DMS 273 (cell line): ENCODE measurements at regions not wholly inside any gene's neighbourhood (a gene's known extent, or its start where the extent isn't known, plus 50 kb on each side); places are given as distances from the start of the nearest gene placed in this dataset.
A peak's percentile ranks its signal among the peaks of the same experiment; 100 is the strongest.

Experiments
- DNase-seq: peaks from one replicate; lab custom pipeline; 2025; ENCODE audit not compliant: unreplicated experiment; lab: John Stamatoyannopoulos, UW

DNA sequence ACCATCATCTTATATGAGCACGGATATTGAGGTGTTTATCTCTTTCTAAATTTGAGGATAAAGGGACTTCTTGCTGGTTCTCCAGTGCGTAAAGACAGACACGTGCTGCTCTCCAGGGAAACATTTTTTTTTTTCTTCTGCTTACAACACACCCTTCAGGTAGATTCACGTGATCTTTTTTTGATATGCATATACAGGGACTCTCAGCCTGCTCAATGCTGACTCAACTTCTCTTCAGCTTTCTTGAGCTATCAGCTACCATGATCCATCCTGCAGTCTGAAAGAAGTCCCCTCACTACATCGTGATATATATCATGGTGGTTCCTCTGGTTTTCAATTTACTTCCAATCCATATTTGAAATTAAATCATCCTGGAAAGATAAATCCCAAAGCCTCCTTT is 87.1 kb upstream of the SLITRK3 start:
- no peak for DNase-seq

DNA sequence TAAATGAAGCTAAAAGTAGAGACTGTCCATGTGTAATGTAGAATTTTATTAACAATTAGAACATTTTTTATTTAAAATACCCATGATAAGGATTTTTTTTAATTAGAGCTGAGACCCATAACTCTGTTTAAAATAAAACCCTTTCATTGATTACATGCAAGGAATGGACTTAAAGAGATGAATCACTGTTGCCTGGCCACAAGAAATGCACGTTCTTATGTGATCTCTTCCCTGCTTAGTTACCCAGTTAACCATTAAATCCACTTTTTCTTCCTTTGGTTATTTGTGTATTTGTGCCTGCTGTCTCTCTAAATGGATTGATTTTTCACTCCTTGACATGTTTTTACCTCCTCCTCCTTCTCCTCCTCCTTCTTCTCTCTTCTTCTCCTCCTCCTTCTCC is 83.3 kb upstream of the SLITRK3 start:
- no peak for DNase-seq

DNA sequence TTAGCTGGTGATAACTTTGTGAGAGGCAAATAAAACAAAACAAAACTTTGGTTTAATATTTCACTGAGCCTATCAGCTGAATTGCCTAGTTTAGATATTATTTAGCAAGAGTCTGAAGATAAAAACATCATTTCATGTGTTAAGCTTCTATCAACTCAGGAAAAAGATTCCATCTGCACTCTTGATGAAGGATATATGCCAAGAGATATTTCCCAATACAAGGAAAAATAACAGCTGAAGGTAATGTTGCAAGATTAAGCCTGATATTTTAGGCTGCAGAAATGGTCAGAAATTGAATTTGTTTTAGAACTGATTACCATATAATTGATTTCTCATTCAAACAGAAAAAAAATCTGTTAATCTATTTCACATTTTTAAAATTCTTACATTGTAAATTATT is 77.2 kb upstream of the SLITRK3 start:
- no peak for DNase-seq

DNA sequence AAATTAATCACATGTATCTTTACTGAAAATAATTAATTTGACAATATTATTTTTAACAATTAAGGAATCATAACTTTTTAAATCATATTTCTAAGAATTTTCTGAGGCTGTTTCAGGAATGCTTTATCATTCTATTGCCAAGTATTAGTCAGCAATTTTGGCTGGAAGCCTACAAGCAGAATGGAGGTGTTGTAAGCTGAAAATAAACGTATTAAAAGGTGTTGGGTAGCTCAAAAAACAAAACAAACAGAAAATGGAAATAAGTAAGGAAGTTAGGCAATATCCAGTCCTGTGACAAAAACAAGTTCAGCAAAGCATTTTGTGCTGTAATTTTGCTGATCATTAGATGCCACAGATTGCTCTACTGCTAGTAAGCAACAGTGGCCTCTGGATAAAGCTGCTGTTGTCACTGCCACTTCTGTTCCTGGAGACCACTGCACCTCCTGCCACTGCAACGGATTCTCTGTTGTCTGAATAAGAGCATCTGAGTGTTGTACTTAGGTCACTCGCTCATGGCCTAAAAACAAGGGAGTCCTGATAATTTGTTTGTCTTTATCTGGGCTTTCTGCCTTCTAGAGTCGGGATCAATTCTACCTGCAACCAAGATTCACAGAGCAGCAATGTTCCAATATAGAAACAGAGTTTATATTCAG is 63.5 kb upstream of the SLITRK3 start:
- DNase-seq = peak; percentile 18

DNA sequence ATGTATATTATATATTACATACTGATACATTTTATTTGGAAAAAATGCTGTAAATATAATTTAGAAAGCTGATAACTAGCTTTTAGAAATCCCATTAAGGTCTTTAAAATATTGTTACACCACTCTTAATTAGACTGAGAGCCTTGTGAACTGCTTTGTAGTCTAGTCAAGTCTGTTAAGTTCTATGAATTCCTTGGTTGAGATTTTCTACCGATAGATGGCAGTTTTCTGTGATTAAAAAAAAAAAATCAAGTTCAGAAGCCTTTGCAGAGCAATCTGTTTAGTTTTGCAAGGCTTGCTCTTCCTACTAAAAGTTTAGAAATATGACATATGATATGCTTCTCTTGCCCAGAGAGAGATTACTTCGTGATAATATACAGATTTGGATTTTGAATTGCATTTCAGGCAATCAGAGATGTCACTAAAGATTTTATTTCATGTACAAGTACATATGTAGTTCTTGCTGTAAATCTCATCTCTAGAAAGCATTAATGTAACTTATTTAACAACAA is 60.4 kb upstream of the SLITRK3 start:
- DNase-seq = peak; percentile 25

DNA sequence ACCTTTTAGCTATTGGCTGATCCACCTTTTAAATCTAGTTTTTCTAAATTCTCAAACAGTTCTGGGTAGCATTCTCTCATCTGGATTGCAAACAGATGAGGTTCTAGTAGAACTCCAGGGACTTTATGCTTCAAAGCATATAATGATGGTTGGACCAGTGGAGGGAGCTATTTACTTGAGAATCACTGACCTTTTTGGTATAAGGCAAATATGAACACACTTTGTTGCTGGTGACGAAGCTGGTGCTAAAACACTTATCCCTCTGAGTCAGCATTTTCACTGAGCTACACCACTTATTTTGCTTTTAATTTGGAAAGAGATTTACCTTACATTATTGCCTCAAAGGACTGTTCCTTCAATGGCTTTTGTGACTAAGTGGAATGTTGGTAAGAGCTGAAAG is 58.6 kb upstream of the SLITRK3 start:
- peak; percentile 61 for DNase-seq
